ENCODE measurements at regions not wholly inside any gene's neighbourhood (a gene's known extent, or its start where the extent isn't known, plus 50 kb on each side); places are given as distances from the start of the nearest gene placed in this dataset.

DNA sequence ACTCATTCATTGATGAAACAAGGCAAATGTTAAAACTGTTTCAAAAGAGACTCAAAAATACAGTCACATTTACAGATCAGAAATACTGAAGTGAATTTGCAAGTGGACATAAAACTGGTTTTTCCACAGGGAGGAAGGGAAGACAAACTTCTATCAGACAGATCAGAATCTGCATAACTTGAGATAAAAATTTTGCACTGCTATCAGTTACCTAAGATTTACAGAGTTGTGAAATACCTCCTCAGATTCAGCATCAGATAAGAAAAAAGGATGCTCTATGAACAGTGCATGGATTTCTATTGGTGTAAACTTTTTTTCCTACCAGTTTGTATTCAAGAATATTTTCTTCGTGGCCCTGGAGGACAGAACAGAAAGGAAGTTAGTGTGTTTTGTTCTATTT lies 575.4 kb downstream of the RWDD3 start (continued):
- TF ChIP-seq, protein P1, sequence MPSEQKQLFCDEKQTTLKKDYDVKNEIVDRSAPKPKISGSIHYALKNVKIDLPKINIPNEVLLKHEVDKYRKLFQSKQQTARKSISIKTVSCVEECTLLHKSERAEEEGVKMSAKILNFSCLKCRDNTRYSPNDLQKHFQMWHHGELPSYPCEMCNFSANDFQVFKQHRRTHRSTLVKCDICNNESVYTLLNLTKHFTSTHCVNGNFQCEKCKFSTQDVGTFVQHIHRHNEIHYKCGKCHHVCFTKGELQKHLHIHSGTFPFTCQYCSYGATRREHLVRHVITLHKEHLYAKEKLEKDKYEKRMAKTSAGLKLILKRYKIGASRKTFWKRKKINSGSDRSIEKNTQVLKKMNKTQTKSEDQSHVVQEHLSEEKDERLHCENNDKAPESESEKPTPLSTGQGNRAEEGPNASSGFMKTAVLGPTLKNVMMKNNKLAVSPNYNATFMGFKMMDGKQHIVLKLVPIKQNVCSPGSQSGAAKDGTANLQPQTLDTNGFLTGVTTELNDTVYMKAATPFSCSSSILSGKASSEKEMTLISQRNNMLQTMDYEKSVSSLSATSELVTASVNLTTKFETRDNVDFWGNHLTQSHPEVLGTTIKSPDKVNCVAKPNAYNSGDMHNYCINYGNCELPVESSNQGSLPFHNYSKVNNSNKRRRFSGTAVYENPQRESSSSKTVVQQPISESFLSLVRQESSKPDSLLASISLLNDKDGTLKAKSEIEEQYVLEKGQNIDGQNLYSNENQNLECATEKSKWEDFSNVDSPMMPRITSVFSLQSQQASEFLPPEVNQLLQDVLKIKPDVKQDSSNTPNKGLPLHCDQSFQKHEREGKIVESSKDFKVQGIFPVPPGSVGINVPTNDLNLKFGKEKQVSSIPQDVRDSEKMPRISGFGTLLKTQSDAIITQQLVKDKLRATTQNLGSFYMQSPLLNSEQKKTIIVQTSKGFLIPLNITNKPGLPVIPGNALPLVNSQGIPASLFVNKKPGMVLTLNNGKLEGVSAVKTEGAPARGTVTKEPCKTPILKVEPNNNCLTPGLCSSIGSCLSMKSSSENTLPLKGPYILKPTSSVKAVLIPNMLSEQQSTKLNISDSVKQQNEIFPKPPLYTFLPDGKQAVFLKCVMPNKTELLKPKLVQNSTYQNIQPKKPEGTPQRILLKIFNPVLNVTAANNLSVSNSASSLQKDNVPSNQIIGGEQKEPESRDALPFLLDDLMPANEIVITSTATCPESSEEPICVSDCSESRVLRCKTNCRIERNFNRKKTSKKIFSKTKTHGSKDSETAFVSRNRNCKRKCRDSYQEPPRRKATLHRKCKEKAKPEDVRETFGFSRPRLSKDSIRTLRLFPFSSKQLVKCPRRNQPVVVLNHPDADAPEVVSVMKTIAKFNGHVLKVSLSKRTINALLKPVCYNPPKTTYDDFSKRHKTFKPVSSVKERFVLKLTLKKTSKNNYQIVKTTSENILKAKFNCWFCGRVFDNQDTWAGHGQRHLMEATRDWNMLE (tag by site-specific recombination; conservative IDR thresholded peaks at IDR 0.05; ENCODE audit: low read depth) = no peak

- H3K4me3 ChIP-seq (ENCODE audit: low read depth, low read length) = no peak overlapping the region
- H3K36me3 ChIP-seq (ENCODE audit: control insufficient read depth in 2 of 2, insufficient read depth in 1 of 2, low read length in 2 of 2) = no peaks in the 10 kb centered on the region
- TF ChIP-seq ZNF660 (tag by site-specific recombination; IDR thresholded peaks at IDR 0.05) (no peak), ZNF157 (tag by site-specific recombination; IDR thresholded peaks at IDR 0.05) (no peak), ZNF658 (tag by site-specific recombination; IDR thresholded peaks at IDR 0.05) (no peak), ZNF174 (tag by site-specific recombination; IDR thresholded peaks at IDR 0.05) (no peak), ZNF510 (tag by site-specific recombination; IDR thresholded peaks at IDR 0.05; ENCODE audit: insufficient replicate concordance) (no peak), ZNF677 (tag by site-specific recombination; IDR thresholded peaks at IDR 0.05) (no peak), ZNF530 (tag by site-specific recombination; IDR thresholded peaks at IDR 0.05; ENCODE audit: low read depth) (no peak), HOXD13 (CRISPR knock-in tag; IDR thresholded peaks at IDR 0.05; ENCODE audit: borderline replicate concordance) (no peak), ZNF37A (tag by site-specific recombination; IDR thresholded peaks at IDR 0.05) (no peak)
- TF ChIP-seq, protein P2, sequence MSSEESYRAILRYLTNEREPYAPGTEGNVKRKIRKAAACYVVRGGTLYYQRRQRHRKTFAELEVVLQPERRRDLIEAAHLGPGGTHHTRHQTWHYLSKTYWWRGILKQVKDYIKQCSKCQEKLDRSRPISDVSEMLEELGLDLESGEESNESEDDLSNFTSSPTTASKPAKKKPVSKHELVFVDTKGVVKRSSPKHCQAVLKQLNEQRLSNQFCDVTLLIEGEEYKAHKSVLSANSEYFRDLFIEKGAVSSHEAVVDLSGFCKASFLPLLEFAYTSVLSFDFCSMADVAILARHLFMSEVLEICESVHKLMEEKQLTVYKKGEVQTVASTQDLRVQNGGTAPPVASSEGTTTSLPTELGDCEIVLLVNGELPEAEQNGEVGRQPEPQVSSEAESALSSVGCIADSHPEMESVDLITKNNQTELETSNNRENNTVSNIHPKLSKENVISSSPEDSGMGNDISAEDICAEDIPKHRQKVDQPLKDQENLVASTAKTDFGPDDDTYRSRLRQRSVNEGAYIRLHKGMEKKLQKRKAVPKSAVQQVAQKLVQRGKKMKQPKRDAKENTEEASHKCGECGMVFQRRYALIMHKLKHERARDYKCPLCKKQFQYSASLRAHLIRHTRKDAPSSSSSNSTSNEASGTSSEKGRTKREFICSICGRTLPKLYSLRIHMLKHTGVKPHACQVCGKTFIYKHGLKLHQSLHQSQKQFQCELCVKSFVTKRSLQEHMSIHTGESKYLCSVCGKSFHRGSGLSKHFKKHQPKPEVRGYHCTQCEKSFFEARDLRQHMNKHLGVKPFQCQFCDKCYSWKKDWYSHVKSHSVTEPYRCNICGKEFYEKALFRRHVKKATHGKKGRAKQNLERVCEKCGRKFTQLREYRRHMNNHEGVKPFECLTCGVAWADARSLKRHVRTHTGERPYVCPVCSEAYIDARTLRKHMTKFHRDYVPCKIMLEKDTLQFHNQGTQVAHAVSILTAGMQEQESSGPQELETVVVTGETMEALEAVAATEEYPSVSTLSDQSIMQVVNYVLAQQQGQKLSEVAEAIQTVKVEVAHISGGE (tag by site-specific recombination; conservative IDR thresholded peaks at IDR 0.05; ENCODE audit: low read depth) = no peak
- no peaks in the 10 kb centered on the region for H3K4me1 ChIP-seq (ENCODE audit: control insufficient read depth, insufficient read depth, low read length)
- POLR2A ChIA-PET = no interaction called here
- H3K9me3 ChIP-seq (ENCODE audit: control insufficient read depth, insufficient read depth, low read depth, low read length) = no peaks in the 10 kb centered on the region
- CTCF ChIA-PET = no interaction called here
- H3K27ac ChIP-seq (ENCODE audit: extremely low read depth, low read depth, low read length) = no peak overlapping the region
These were observed 581.5 kb downstream of the RWDD3 start for GRCh38 chr1:95815511-95815910.

DNA sequence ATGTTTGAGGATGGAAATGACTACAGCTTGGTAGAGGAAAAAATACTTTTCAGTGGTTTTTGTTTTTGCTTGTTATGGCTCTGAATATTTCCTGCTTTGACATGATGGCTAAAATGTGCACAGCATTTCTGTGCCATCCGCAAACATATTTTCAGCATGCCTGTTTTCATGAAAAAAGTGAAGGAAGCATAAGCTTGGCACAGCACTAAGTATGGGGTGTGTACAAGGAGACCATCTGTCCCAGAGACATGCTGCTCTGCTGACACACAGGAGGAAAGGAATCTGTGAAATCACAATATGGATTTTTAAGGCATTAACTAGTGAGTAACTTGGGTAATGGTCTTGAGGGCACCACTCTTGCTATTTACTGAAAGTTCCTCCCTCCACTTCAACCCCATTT lies 595.5 kb downstream of the RWDD3 start:
- Histone ChIP-seq H3K9me3 (ENCODE audit: control insufficient read depth, insufficient read depth, low read depth, low read length) (no peaks in the 10 kb centered on the region), H3K4me3 (ENCODE audit: low read depth, low read length) (no peak overlapping the region), H3K4me1 (ENCODE audit: control insufficient read depth, insufficient read depth, low read length) (no peaks in the 10 kb centered on the region), H3K27ac (ENCODE audit: extremely low read depth, low read depth, low read length) (no peak overlapping the region), H3K36me3 (ENCODE audit: control insufficient read depth in 2 of 2, insufficient read depth in 1 of 2, low read length in 2 of 2) (no peaks in the 10 kb centered on the region)
- ChIA-PET CTCF (interaction anchor here (0.7 kb wide), 1 partner anchor 11 kb away, joined by 3 read pairs; no protein-coding TSS in a partner anchor), POLR2A (no interaction called here)
- TF ChIP-seq ZNF777 (tag by site-specific recombination; IDR thresholded peaks at IDR 0.05; ENCODE audit: borderline replicate concordance) = no peak
- no peak for TF ChIP-seq ZIC2 (tag by site-specific recombination; IDR thresholded peaks at IDR 0.05)
- no peak for TF ChIP-seq ZNF621 (tag by site-specific recombination; IDR thresholded peaks at IDR 0.05)
- no peak for TF ChIP-seq ZNF350 (tag by site-specific recombination; IDR thresholded peaks at IDR 0.05)
- TF ChIP-seq ZNF121 (tag by site-specific recombination; IDR thresholded peaks at IDR 0.05) = no peak
- no peak for TF ChIP-seq ZNF18 (tag by site-specific recombination; IDR thresholded peaks at IDR 0.05)
- no peak for TF ChIP-seq ZNF175 (tag by site-specific recombination; IDR thresholded peaks at IDR 0.05)
- no peak for TF ChIP-seq ZNF416 (tag by site-specific recombination; IDR thresholded peaks at IDR 0.05)
- no peak for TF ChIP-seq ZNF843 (tag by site-specific recombination; IDR thresholded peaks at IDR 0.05)
- TF ChIP-seq ZNF514 (tag by site-specific recombination; IDR thresholded peaks at IDR 0.05) = no peak
- no peak for TF ChIP-seq ZNF433 (tag by site-specific recombination; IDR thresholded peaks at IDR 0.05; ENCODE audit: low read depth)
- TF ChIP-seq ZNF280C (tag by site-specific recombination; IDR thresholded peaks at IDR 0.05) = no peak

Data from HEK293 (cell line).